ENCODE measurements at regions not wholly inside any gene's neighbourhood (a gene's known extent, or its start where the extent isn't known, plus 50 kb on each side); places are given as distances from the start of the nearest gene placed in this dataset.

- no peak for DNase-seq
Measured at GRCh38 chr4:18082236-18082635, 60.7 kb upstream of the LCORL start.

GRCh38 chr4:18081708-18082107 is 60.2 kb upstream of the LCORL start:
- no peak for DNase-seq

- no peak for DNase-seq
Measured at GRCh38 chr4:18077808-18078207, 56.3 kb upstream of the LCORL start.

- DNase-seq, result no peak
Measured at GRCh38 chr4:18075823-18076433, 54.4 kb upstream of the LCORL start.

GRCh38 chr4:18071894-18072293 is 50.3 kb upstream of the LCORL start:
- no peak for DNase-seq
